Activated CD4-positive, CD25-positive, alpha-beta regulatory T cell (primary cell): ENCODE measurements at regions not wholly inside any gene's neighbourhood (a gene's known extent, or its start where the extent isn't known, plus 50 kb on each side); places are given as distances from the start of the nearest gene placed in this dataset.
"Not testable (repeated sequence)": the region's sequence is repeated elsewhere in the genome, so short reads cannot be mapped to it uniquely, and the experiment has no call there.

Experiments
- DNase-seq, 4 experiments: peaks; one replicate each; lab custom pipeline; 2025; lab: John Stamatoyannopoulos, UW

- DNase-seq, result no peak
Observed at GRCh38 chr5:104024538-104024937, 461.9 kb upstream of the NUDT12 start.

- no peak for DNase-seq
Observed at GRCh38 chr5:104023739-104024138, 461.1 kb upstream of the NUDT12 start.

- DNase-seq, result no peak
Observed at GRCh38 chr5:104019956-104020355, 457.4 kb upstream of the NUDT12 start.

GRCh38 chr5:104018299-104018698, 455.7 kb upstream of the NUDT12 start:
- no peak for DNase-seq

- no peak for DNase-seq
Observed at GRCh38 chr5:104016646-104017045, 454.1 kb upstream of the NUDT12 start.

- no peak for DNase-seq
Observed at GRCh38 chr5:104015765-104016164, 453.2 kb upstream of the NUDT12 start.

GRCh38 chr5:104002783-104003182, 440.2 kb upstream of the NUDT12 start:
- not testable (repeated sequence) for DNase-seq

- DNase-seq, result no peak
Observed at GRCh38 chr5:104001136-104001535, 438.5 kb upstream of the NUDT12 start.

- DNase-seq, result no peak
Observed at GRCh38 chr5:103993031-103993430, 430.4 kb upstream of the NUDT12 start.

- no peak for DNase-seq
Observed at GRCh38 chr5:103990064-103990463, 427.5 kb upstream of the NUDT12 start.

GRCh38 chr5:103981592-103981991, 419.0 kb upstream of the NUDT12 start:
- no peak for DNase-seq

- no peak for DNase-seq
Observed at GRCh38 chr5:103973669-103974068, 411.1 kb upstream of the NUDT12 start.

GRCh38 chr5:103966295-103966694, 403.7 kb upstream of the NUDT12 start:
- DNase-seq, result not testable (repeated sequence)

- DNase-seq, result no peak
Observed at GRCh38 chr5:103962023-103962422, 399.4 kb upstream of the NUDT12 start.

- no peak for DNase-seq
Observed at GRCh38 chr5:103953601-103954382, 391.2 kb upstream of the NUDT12 start.

GRCh38 chr5:103951776-103952175, 389.2 kb upstream of the NUDT12 start:
- no peak for DNase-seq

- DNase-seq, result no peak
Observed at GRCh38 chr5:103943230-103943629, 380.6 kb upstream of the NUDT12 start.

GRCh38 chr5:103942587-103943186, 380.1 kb upstream of the NUDT12 start:
- no peak for DNase-seq

- no peak for DNase-seq
Observed at GRCh38 chr5:103941596-103941995, 379.0 kb upstream of the NUDT12 start.

GRCh38 chr5:103938146-103938695, 375.6 kb upstream of the NUDT12 start:
- DNase-seq, result no peak

- DNase-seq, result no peak
Observed at GRCh38 chr5:103929338-103930013, 366.9 kb upstream of the NUDT12 start.

GRCh38 chr5:103927739-103928138, 365.1 kb upstream of the NUDT12 start:
- no peak for DNase-seq
